GM12878 (cell line): ENCODE measurements at regions not wholly inside any gene's neighbourhood (a gene's known extent, or its start where the extent isn't known, plus 50 kb on each side); places are given as distances from the start of the nearest gene placed in this dataset.

Experiments
- ATAC-seq: fragments of 200-7000 bp; cut with Tn5 transposase; 3 replicates; pipeline ENCODE4 v1.9.1; 2020; ENCODE audit warnings: mild to moderate bottlenecking, moderate library complexity
- BruUV-seq: library from RNA; stranded (reverse); fragments of 400-500 nt; replicated peaks from 2 replicates; lab custom pipeline; 2021; lab: Mats Ljungman, UMichigan
- CTCF ChIA-PET: fragments of 300-600 bp; sonication (Branson Sonifier 250); formaldehyde crosslinking; extraction: SDS; loops from one replicate; lab custom pipeline; 2021; ENCODE audit warnings: inconsistent platforms; lab: Yijun Ruan, JAX
- POLR2A ChIA-PET: fragments of 350-600 bp; formaldehyde crosslinking; extraction: SDS; loops from one replicate; lab custom pipeline; 2021; ENCODE audit warnings: inconsistent platforms; lab: Charles Lee
- RAD21 ChIA-PET: fragments of 300-600 bp; sonication (Branson Sonifier 250); formaldehyde crosslinking; loops from one replicate; lab custom pipeline; 2023; ENCODE audit warnings: antibody characterized with exemption; ENCODE audit not compliant: unreplicated experiment; lab: Charles Lee
- SMC1A ChIA-PET: fragments of 300-600 bp; sonication (Branson Sonifier 250); formaldehyde crosslinking; loops from one replicate; lab custom pipeline; 2023; ENCODE audit not compliant: unreplicated experiment, uncharacterized antibody; lab: Charles Lee
- DNase-seq: peaks from one replicate; pipeline ENCODE4 v3.0.0-alpha.2; 2011; ENCODE audit warnings: low read depth, low spot score
- FAIRE-seq: peaks from 3 replicates; lab custom pipeline; 2011; peaks lifted over from hg19 to GRCh38; lab: Jason Lieb, UNC
- H2AFZ ChIP-seq: 2 replicates; pipeline ENCODE4 v1.6.0; 2011; ENCODE audit warnings: low read depth, low read length, control low read depth; ENCODE audit not compliant: control insufficient read depth
- H3K27ac ChIP-seq: 2 replicates; pipeline ENCODE4 v1.5.1; 2011; ENCODE audit warnings: control low read depth; ENCODE audit not compliant: control insufficient read depth, insufficient read depth
- H3K27me3 ChIP-seq, 2 experiments: replicated peaks in 1 of 2; 2 replicates each; pipeline versions ENCODE4 v1.6.0 to v1.6.1; 2011; ENCODE audit warnings: low read length in 1 of 2; ENCODE audit not compliant: control insufficient read depth in 2 of 2, insufficient read depth in 2 of 2
- H3K36me3 ChIP-seq, 2 experiments: 2 replicates each; pipeline ENCODE4 v1.5.1; 2011; ENCODE audit warnings: low read length in 1 of 2; ENCODE audit not compliant: control insufficient read depth in 2 of 2, insufficient read depth in 2 of 2
- H3K4me1 ChIP-seq: 2 replicates; pipeline ENCODE4 v1.6.1; 2011; ENCODE audit warnings: mild to moderate bottlenecking, low read length, moderate library complexity, mixed read lengths; ENCODE audit not compliant: control insufficient read depth, insufficient read depth
- H3K4me2 ChIP-seq: 2 replicates; pipeline ENCODE4 v1.6.0; 2011; ENCODE audit warnings: control low read depth; ENCODE audit not compliant: control insufficient read depth, insufficient read depth
- H3K4me3 ChIP-seq: fragments of 200-600 bp; sonication (generic); 2 replicates; pipeline ENCODE4 v1.5.1; 2016
- H3K79me2 ChIP-seq: 2 replicates; pipeline ENCODE4 v1.6.0; 2011; ENCODE audit warnings: low read length; ENCODE audit not compliant: control insufficient read depth, insufficient read depth
- H3K9ac ChIP-seq: 2 replicates; pipeline ENCODE4 v1.8.0; 2011; ENCODE audit warnings: low read length, control low read depth, mixed read lengths; ENCODE audit not compliant: control insufficient read depth, insufficient read depth
- H3K9me3 ChIP-seq: replicated peaks from 3 replicates; pipeline ENCODE4 v1.5.1; 2011; ENCODE audit warnings: mild to moderate bottlenecking, low read length; ENCODE audit not compliant: control insufficient read depth, insufficient read depth
- H4K20me1 ChIP-seq: 2 replicates; pipeline ENCODE4 v1.6.0; 2011; ENCODE audit not compliant: control insufficient read depth, insufficient read depth
- CBFB ChIP-seq: IDR thresholded peaks from 2 replicates; pipeline ENCODE4 v1.6.1; 2016; ENCODE audit warnings: antibody characterized with exemption, low read depth
- CUX1 ChIP-seq: IDR thresholded peaks from 2 replicates; pipeline ENCODE4 v1.6.1; 2012; ENCODE audit warnings: improper control_type of control experiment, low read depth, low read length; ENCODE audit not compliant: insufficient replicate concordance
- PKNOX1 ChIP-seq: fragments of 450-650 bp; IDR thresholded peaks from 2 replicates; pipeline ENCODE4 v1.6.1; 2016; ENCODE audit warnings: mild to moderate bottlenecking
- RBBP5 ChIP-seq: fragments of 200-600 bp; sonication (generic); conservative IDR thresholded peaks from 2 replicates; pipeline ENCODE4 v1.6.1; 2016
- RFX5 ChIP-seq: IDR thresholded peaks from 2 replicates; pipeline ENCODE4 v1.6.1; 2011; ENCODE audit warnings: low read depth, low read length, improper control_type of control experiment
- WGBS: methylation state at CpG from one replicate; pipeline ENCODE4 v1.1.6; 2016; ENCODE audit warnings: low lambda C conversion rate; ENCODE audit not compliant: insufficient replicate concordance, insufficient coverage; ENCODE audit errors: missing lambda C conversion rate; 5-methylcytosine and 5-hydroxymethylcytosine counted together
- in situ Hi-C: fragments of 300-500 bp; cut with MboI; formaldehyde crosslinking; loops from 9 replicates; pipeline ENCODE4 v1.14.3; 2018; ENCODE audit warnings: mixed read lengths
- intact Hi-C: fragments of 100-400 bp; cut with micrococcal nuclease; formaldehyde crosslinking; loops from one replicate; pipeline ENCODE4 v1.14.2; 2022; ENCODE audit not compliant: unreplicated experiment

GRCh38 chr19:56987184-56987583 lies 132.6 kb upstream of the USP29 start (continued):
- TF ChIP-seq CUX1 = no peak

GRCh38 chr19:56988299-56988698 lies 131.5 kb upstream of the USP29 start:
- no peak for TF ChIP-seq RFX5
- TF ChIP-seq PKNOX1 = no peak
- TF ChIP-seq RBBP5 = no peak
- no peak for TF ChIP-seq CBFB
- no peak for ATAC-seq
- H3K4me1 ChIP-seq = no peaks in the 10 kb centered on the region
- no TSS peak for BruUV-seq
- in situ Hi-C loops = no loop called here
- intact Hi-C loops = no loop called here
- no peak overlapping the region for H3K4me2 ChIP-seq
- H3K4me3 ChIP-seq = no peak overlapping the region
- ChIA-PET RAD21 (no interaction called here), SMC1A (no interaction called here), CTCF (no interaction called here), POLR2A (no interaction called here)
- FAIRE-seq = no peak
- no peaks in the 10 kb centered on the region for H3K36me3 ChIP-seq
- no peak for DNase-seq
- no peaks in the 10 kb centered on the region for H4K20me1 ChIP-seq
- no peaks in the 10 kb centered on the region for H3K27me3 ChIP-seq
- peaks cover 2% of the 10 kb centered on the region; the same call in 1 of the 3 replicates for H3K9me3 ChIP-seq
- no peaks in the 10 kb centered on the region for H3K79me2 ChIP-seq
- no peak overlapping the region for H3K9ac ChIP-seq
- no peak overlapping the region for H3K27ac ChIP-seq
- WGBS = 55% methylated on average over 5 of the region's 5 CpGs
- no peak overlapping the region for H2AFZ ChIP-seq
